ENCODE measurements at regions not wholly inside any gene's neighbourhood (a gene's known extent, or its start where the extent isn't known, plus 50 kb on each side); places are given as distances from the start of the nearest gene placed in this dataset.
"Not testable (repeated sequence)": the region's sequence is repeated elsewhere in the genome, so short reads cannot be mapped to it uniquely, and the experiment has no call there.

GRCh38 chr6:25197111-25197510 is 82.1 kb upstream of the CARMIL1 start:
- peaks cover 4% of the 10 kb centered on the region for H3K4me1 ChIP-seq
- DNase-seq, result no peak
- no peak for TF ChIP-seq POLR2A (IDR thresholded peaks at IDR 0.05)
- no peak for TF ChIP-seq CTCF (IDR thresholded peaks at IDR 0.05)
- H3K36me3 ChIP-seq (ENCODE audit: low read depth, missing control alignments), result no peaks in the 10 kb centered on the region
- intact Hi-C loops (cut with DNase I; ENCODE audit: low total_unique reads), result no loop called here
- 75 to 84% methylated on average over 3 of the region's 3 CpGs for WGBS, 2 donors
- no peak overlapping the region for H3K27ac ChIP-seq
- no peaks in the 10 kb centered on the region for H3K27me3 ChIP-seq
- no peaks in the 10 kb centered on the region for H3K9me3 ChIP-seq
- H3K4me3 ChIP-seq, result no peak overlapping the region

GRCh38 chr6:25199544-25199943 is 79.6 kb upstream of the CARMIL1 start:
- WGBS, 2 donors, result 83 to 98% methylated on average over 2 of the region's 2 CpGs
- DNase-seq, result no peak
- H3K4me1 ChIP-seq, result no peaks in the 10 kb centered on the region
- no peaks in the 10 kb centered on the region for H3K36me3 ChIP-seq (ENCODE audit: low read depth, missing control alignments)
- no peak overlapping the region for H3K27ac ChIP-seq
- no peaks in the 10 kb centered on the region for H3K9me3 ChIP-seq
- H3K27me3 ChIP-seq, result no peaks in the 10 kb centered on the region
- H3K4me3 ChIP-seq, result no peak overlapping the region
- intact Hi-C loops (cut with DNase I; ENCODE audit: low total_unique reads), result no loop called here
- TF ChIP-seq CTCF (IDR thresholded peaks at IDR 0.05) (no peak), POLR2A (IDR thresholded peaks at IDR 0.05) (no peak)

GRCh38 chr6:25202504-25202903 is 76.7 kb upstream of the CARMIL1 start:
- H3K4me3 ChIP-seq, result no peak overlapping the region
- H3K27me3 ChIP-seq, result no peaks in the 10 kb centered on the region
- H3K4me1 ChIP-seq, result no peaks in the 10 kb centered on the region
- H3K27ac ChIP-seq, result no peak overlapping the region
- DNase-seq, result no peak
- intact Hi-C loops (cut with DNase I; ENCODE audit: low total_unique reads), result no loop called here
- no peaks in the 10 kb centered on the region for H3K36me3 ChIP-seq (ENCODE audit: low read depth, missing control alignments)
- no peak for TF ChIP-seq POLR2A (IDR thresholded peaks at IDR 0.05)
- no peak for TF ChIP-seq CTCF (IDR thresholded peaks at IDR 0.05)
- H3K9me3 ChIP-seq, result no peaks in the 10 kb centered on the region

GRCh38 chr6:25205629-25206028 is 73.5 kb upstream of the CARMIL1 start:
- DNase-seq, result no peak
- H3K36me3 ChIP-seq (ENCODE audit: low read depth, missing control alignments), result no peaks in the 10 kb centered on the region
- no peaks in the 10 kb centered on the region for H3K9me3 ChIP-seq
- TF ChIP-seq POLR2A (IDR thresholded peaks at IDR 0.05), result no peak
- no peak for TF ChIP-seq CTCF (IDR thresholded peaks at IDR 0.05)
- H3K27me3 ChIP-seq, result no peaks in the 10 kb centered on the region
- intact Hi-C loops (cut with DNase I; ENCODE audit: low total_unique reads), result no loop called here
- no peaks in the 10 kb centered on the region for H3K4me1 ChIP-seq
- no peak overlapping the region for H3K27ac ChIP-seq
- H3K4me3 ChIP-seq, result no peak overlapping the region

- DNase-seq; H3K4me3 ChIP-seq; intact Hi-C loops (cut with DNase I; ENCODE audit: low total_unique reads); H3K4me1 ChIP-seq; H3K27me3 ChIP-seq; H3K9me3 ChIP-seq; H3K27ac ChIP-seq; H3K36me3 ChIP-seq (ENCODE audit: low read depth, missing control alignments): not testable (repeated sequence)
- WGBS, 2 donors, result 52 to 67% methylated on average over 3 to 5 of the region's 5 CpGs
Measured at GRCh38 chr6:25207453-25208155, 71.6 kb upstream of the CARMIL1 start.
